Parathyroid adenoma (tissue), 2 donors: ENCODE measurements at regions not wholly inside any gene's neighbourhood (a gene's known extent, or its start where the extent isn't known, plus 50 kb on each side); places are given as distances from the start of the nearest gene placed in this dataset.

ENCODE experiments used
- H2AFZ ChIP-seq: fragments of 300-600 bp; sonication (generic); one replicate; pipeline ENCODE4 v1.7.0; 2017; ENCODE audit warnings: antibody characterized with exemption, mild to moderate bottlenecking
- H3K27ac ChIP-seq: fragments of 300-600 bp; sonication (generic); one replicate; pipeline ENCODE4 v1.7.0; 2017
- H3K27me3 ChIP-seq: fragments of 300-600 bp; sonication (generic); one replicate; pipeline ENCODE4 v1.7.0; 2017; ENCODE audit warnings: low read length; ENCODE audit not compliant: control insufficient read depth, insufficient read depth
- H3K36me3 ChIP-seq: fragments of 300-600 bp; sonication (generic); one replicate; pipeline ENCODE4 v1.7.0; 2017; ENCODE audit warnings: low read length; ENCODE audit not compliant: control insufficient read depth, insufficient read depth
- H3K4me1 ChIP-seq: fragments of 300-600 bp; sonication (generic); one replicate; pipeline ENCODE4 v1.7.0; 2017; ENCODE audit warnings: control low read depth
- H3K4me2 ChIP-seq: fragments of 300-600 bp; sonication (generic); one replicate; pipeline ENCODE4 v1.7.0; 2017; ENCODE audit warnings: low read length
- H3K4me3 ChIP-seq: fragments of 300-600 bp; sonication (generic); one replicate; pipeline ENCODE4 v1.7.0; 2017; ENCODE audit warnings: low read depth, low read length
- H3K79me2 ChIP-seq: fragments of 300-600 bp; sonication (generic); one replicate; pipeline ENCODE4 v1.7.0; 2017; ENCODE audit warnings: control low read depth
- H3K9ac ChIP-seq: fragments of 300-600 bp; sonication (generic); one replicate; pipeline ENCODE4 v1.7.0; 2017; ENCODE audit warnings: mild to moderate bottlenecking
- H3K9me3 ChIP-seq: fragments of 300-600 bp; sonication (generic); one replicate; pipeline ENCODE4 v1.7.0; 2017; ENCODE audit warnings: low read length; ENCODE audit not compliant: control insufficient read depth
- CTCF ChIP-seq: fragments of 300-600 bp; sonication (generic); IDR thresholded peaks from one replicate; pipeline ENCODE4 v1.7.0; 2017; ENCODE audit warnings: antibody characterized with exemption, mild to moderate bottlenecking
- donor health status: primary hyperparathyroidism.

- H3K36me3 ChIP-seq = no peaks in the 10 kb centered on the region
Observed at GRCh38 chr14:48690349-48690748, 895.8 kb downstream of the RPS29 start.

GRCh38 chr14:48686650-48687049 lies 899.5 kb downstream of the RPS29 start:
- no peaks in the 10 kb centered on the region for H3K36me3 ChIP-seq
- H2AFZ ChIP-seq = no peak overlapping the region
- H3K9ac ChIP-seq = no peak overlapping the region
- no peak for TF ChIP-seq CTCF
- no peaks in the 10 kb centered on the region for H3K9me3 ChIP-seq
- H3K4me1 ChIP-seq = no peaks in the 10 kb centered on the region
- no peak overlapping the region for H3K4me2 ChIP-seq
- H3K4me3 ChIP-seq = no peak overlapping the region
- no peaks in the 10 kb centered on the region for H3K27me3 ChIP-seq
- no peak overlapping the region for H3K27ac ChIP-seq
- no peaks in the 10 kb centered on the region for H3K79me2 ChIP-seq

More at GRCh38 chr14:48690349-48690748, 895.8 kb downstream of the RPS29 start:
- no peaks in the 10 kb centered on the region for H3K79me2 ChIP-seq
- no peak for TF ChIP-seq CTCF
- no peaks in the 10 kb centered on the region for H3K27me3 ChIP-seq
- H2AFZ ChIP-seq = no peak overlapping the region
- H3K4me3 ChIP-seq = no peak overlapping the region
- no peak overlapping the region for H3K9ac ChIP-seq
- no peak overlapping the region for H3K27ac ChIP-seq
- no peak overlapping the region for H3K4me2 ChIP-seq
- no peaks in the 10 kb centered on the region for H3K9me3 ChIP-seq
- no peaks in the 10 kb centered on the region for H3K4me1 ChIP-seq

GRCh38 chr14:48672506-48672905 lies 913.7 kb downstream of the RPS29 start:
- Histone ChIP-seq H3K4me2 (no peak overlapping the region), H3K4me3 (no peak overlapping the region), H3K4me1 (no peaks in the 10 kb centered on the region), H2AFZ (no peak overlapping the region), H3K27me3 (no peaks in the 10 kb centered on the region), H3K36me3 (no peaks in the 10 kb centered on the region), H3K79me2 (no peaks in the 10 kb centered on the region), H3K27ac (no peak overlapping the region), H3K9me3 (no peaks in the 10 kb centered on the region), H3K9ac (no peak overlapping the region)
- no peak for TF ChIP-seq CTCF

- Histone ChIP-seq H3K4me1 (no peaks in the 10 kb centered on the region), H3K4me2 (no peak overlapping the region), H3K4me3 (no peak overlapping the region), H3K9me3 (no peaks in the 10 kb centered on the region), H3K36me3 (no peaks in the 10 kb centered on the region), H3K27ac (no peak overlapping the region), H3K9ac (no peak overlapping the region), H2AFZ (no peak overlapping the region), H3K79me2 (no peaks in the 10 kb centered on the region), H3K27me3 (no peaks in the 10 kb centered on the region)
- no peak for TF ChIP-seq CTCF
Observed at GRCh38 chr14:48670939-48671338, 915.2 kb downstream of the RPS29 start.

GRCh38 chr14:48665077-48665784 lies 920.9 kb downstream of the RPS29 start:
- no peak for TF ChIP-seq CTCF
- no peak overlapping the region for H3K9ac ChIP-seq
- H3K79me2 ChIP-seq = no peaks in the 10 kb centered on the region
- H2AFZ ChIP-seq = no peak overlapping the region
- no peak overlapping the region for H3K27ac ChIP-seq
- no peaks in the 10 kb centered on the region for H3K36me3 ChIP-seq
- H3K4me2 ChIP-seq = no peak overlapping the region
- H3K9me3 ChIP-seq = no peaks in the 10 kb centered on the region
- no peaks in the 10 kb centered on the region for H3K27me3 ChIP-seq
- H3K4me3 ChIP-seq = no peak overlapping the region
- no peaks in the 10 kb centered on the region for H3K4me1 ChIP-seq
